ENCODE measurements at regions not wholly inside any gene's neighbourhood (a gene's known extent, or its start where the extent isn't known, plus 50 kb on each side); places are given as distances from the start of the nearest gene placed in this dataset.

DNA sequence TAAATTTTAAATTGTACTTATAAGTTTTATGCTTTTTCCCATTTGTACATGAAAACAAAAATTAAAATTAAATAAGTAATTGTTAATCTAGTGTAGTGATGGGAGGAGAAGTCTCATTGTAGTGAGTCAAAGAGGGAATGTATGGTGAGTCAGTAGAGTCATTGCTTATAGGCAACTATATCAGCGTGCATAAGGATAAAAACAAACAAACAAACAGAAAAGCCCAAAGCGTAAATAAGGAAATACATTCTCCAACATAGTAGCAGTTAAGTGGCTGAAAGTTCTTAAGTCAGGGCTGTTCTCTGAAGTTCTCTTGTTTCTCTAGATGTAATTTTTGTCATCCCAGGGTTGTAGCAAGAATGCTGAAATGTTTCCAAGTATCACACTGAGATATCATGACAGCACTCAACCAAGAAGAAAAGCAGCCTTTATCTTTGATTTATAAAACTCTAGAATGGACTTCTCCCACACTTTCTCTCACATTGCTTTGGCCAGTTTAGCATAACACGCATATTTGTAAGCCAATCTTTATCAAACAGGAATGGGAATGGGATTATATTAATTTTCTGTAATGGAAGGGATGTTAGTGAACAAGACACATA lies 184.1 kb upstream of the TP63 start:
- no peak for ATAC-seq
- intact Hi-C loops (cut with DNase I) = no loop called here
- no peak for DNase-seq (ENCODE audit: low spot score)

DNA sequence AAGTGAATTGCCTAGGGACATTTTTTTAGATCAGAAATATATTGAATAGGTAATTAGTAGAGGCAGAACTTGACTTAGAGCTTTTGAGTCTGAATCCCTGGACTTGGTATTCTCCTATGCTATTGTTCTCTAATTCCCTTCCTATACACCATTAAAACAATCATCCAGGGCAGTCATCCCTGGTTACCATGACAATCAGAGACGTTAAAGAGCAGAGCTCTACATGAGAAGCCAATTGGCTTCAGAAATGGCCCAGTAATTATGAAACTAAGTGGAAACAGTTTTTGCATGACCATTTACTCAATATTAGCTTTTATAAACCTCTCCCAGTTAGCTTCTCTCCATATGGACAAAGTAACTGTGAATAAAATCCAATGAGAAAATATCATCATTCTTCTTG lies 182.1 kb upstream of the TP63 start:
- ATAC-seq = no peak
- DNase-seq (ENCODE audit: low spot score) = no peak
- intact Hi-C loops (cut with DNase I) = no loop called here

DNA sequence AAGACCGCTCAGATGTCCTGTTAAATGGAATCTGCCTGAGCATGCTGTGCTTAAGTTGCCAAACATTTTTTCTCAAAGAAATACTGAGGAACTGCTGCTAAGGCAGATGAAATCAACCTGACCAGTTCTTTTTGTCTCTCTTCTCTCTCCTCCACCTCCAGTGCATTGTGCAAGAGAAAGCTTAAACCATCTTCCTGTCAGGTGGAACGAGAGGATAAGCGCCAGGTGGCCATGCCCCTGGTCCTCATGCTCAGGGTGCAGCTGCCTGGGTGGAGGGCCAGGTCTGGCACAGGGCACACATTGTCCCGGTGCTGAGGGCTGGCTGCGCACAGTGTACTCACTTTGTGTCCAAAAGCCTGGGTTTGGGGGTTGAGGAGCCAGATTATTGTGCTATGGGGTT lies 176.2 kb upstream of the TP63 start:
- intact Hi-C loops (cut with DNase I) = no loop called here
- ATAC-seq = no peak
- DNase-seq (ENCODE audit: low spot score) = no peak

DNA sequence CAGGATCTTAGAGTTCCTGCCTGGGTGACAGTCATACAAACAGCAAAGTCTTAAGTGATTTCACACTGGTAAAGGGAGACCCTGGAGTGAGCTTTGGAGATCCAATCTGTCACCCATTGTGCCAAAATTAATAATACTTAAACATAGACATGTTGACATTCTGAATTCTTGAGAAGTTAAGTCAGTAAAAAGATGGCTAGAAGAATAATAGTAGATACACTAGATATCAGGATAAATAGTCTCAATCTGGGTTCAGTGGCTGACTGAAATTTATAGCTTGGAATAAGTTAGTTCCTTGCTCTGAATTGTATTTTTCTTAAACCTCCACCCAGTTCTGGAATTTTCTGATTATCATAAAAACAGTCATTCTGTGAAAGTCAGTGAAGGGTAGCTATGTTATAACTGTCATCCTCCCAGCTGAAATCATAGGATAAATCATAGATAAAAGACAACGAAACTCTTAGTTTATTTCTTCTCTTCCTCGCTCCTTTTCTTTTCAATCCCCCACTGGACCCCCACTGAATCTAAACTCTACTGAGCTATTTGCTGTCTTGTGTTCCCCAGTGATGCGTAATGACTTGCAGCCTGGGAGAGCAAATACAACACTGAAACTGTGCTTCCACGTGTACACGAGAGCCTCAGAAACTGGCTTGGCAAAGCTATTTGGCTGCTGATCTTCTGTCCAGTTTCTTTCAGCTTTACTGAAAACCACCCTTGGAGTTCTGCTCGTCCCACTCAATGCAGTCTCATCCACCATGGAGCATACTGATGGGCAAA lies 175.4 kb upstream of the TP63 start:
- ATAC-seq (peak; percentile 56), DNase-seq (ENCODE audit: low spot score) (no peak)
- intact Hi-C loops (cut with DNase I) = no loop called here

DNA sequence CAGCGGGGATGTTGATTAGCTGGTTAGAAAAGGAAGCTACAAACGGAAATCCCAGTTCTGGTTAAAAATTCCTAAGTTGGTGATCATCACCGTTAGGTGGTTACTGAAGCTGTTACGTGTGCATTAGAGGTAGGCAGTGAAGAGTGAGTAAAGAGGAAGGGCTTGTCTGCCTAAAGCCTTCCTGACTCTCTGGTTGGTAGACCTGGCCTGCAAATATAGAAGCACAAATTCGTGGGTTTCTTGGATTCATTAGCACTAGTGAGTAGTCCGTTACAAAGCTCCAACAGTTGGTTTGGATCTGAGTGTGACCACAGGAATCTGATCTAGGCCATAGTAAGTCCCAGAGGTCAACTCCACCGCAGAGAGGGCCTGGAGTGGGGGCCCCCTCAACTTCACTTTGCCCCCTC lies 174.0 kb upstream of the TP63 start:
- no peak for DNase-seq (ENCODE audit: low spot score)
- intact Hi-C loops (cut with DNase I) = no loop called here
- ATAC-seq = peak; percentile 58

DNA sequence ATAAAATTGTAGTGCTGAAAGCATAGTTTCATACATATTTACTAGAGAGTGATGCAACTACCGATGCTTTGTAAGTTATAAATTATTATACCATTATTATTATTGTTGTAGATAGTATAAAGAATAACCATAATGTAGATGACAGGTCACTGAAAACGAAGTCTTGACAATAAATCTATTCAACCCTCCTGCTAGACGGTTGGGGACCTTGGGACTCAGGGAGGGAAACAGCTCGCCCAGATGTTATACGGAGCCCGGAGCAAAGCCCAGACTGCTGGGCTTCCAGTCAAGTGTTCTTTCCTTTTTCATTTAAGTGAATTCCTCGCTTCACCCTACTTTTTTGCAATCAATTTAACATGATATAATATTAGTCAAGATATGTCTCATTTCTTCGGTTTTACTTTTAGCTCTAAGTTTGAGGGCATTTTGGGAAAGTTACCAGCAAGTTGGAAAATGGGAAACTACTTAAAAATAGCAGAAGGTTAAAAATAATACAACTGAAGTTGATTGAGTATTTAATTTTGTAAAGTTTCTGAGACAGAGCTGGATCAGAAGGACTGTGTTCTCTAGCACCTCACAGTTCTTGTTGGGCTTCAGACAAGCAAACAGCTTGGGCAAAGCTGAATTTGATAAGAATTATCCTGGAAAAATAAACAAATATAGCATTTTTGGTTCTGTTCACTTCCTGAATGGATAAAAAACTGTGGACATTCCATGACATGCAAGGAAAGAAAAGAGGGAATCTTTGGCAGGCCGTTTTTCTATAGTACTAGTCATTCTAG lies 173.4 kb upstream of the TP63 start:
- DNase-seq (ENCODE audit: low spot score) (no peak), ATAC-seq (peak; percentile 66)
- intact Hi-C loops (cut with DNase I) = no loop called here

DNA sequence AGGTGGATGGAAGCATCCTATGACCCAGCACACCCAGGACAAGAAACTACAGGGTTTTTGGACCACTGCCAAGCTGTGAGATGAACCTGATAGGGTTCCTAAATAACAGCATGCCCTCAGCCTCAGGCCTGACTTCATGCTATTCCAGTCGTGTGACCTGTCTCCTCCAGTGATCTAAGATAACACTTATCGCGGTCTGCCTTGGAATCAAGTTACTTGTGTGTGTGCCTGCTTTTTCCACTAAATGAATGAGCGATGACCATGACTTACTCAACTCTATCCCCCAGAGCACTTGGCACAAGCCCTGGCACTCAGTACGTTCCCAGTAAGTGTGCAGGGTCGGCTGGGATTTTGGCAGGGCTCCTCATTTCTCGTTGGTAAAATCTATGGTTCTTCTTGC lies 172.7 kb upstream of the TP63 start:
- DNase-seq (ENCODE audit: low spot score) (no peak), ATAC-seq (no peak)
- intact Hi-C loops (cut with DNase I) = no loop called here

DNA sequence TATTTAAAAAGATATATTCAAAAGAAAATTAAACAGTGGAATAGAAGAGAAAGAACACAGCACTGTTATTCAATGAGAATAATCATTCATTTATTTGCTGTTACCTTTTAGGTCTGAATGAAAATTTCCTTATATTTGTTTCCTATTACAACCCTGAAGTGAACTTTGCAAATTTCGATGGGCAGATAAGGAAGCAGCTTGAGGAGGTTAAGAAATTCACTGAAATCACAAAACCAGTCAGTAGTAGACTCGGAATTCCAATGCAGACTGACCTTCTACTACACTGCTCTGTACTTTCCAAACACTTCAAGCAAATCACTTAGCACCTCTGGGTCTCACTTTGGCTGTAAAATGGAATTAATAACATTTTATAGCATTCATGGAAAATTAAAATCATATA lies 172.0 kb upstream of the TP63 start:
- ATAC-seq (no peak), DNase-seq (ENCODE audit: low spot score) (no peak)
- intact Hi-C loops (cut with DNase I) = no loop called here

DNA sequence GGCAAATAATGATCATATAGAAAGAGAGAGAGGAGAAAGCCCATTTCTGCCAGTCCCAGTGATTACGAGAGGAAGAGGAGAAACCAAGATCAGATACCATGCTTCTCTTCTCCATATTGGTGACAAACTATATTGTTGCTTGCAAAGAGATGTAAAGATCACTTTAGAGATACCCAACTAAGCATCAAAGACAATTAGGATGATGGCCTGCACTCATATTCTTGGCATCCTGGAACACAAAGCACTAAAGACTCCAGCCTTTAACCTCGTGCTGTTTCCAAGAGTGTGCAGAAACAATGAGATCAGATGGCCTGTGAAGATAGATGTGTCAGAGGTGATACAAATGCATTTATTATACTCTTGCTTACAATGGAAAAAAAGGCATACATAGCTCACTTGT lies 170.7 kb upstream of the TP63 start:
- intact Hi-C loops (cut with DNase I) = no loop called here
- ATAC-seq = no peak
- no peak for DNase-seq (ENCODE audit: low spot score)

DNA sequence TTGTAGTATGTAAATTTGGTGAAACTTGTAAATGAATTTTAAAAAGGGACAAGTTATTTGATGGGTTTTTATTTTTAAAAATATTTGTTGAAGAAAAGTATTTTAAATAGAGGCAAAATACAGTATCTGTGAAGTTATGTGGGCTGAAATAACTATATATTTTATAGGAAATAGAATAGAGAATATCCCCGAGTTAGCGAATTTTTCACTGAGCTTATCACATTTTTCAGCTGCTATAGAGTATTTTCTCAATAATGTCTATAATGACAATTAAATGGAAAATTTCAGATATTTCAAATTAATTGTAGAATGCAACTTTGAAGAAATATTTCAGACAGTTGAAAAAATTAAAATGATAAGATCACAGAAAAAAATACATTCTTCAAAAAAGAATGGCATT lies 166.4 kb upstream of the TP63 start:
- DNase-seq (ENCODE audit: low spot score) (no peak), ATAC-seq (no peak)
- intact Hi-C loops (cut with DNase I) = no loop called here

DNA sequence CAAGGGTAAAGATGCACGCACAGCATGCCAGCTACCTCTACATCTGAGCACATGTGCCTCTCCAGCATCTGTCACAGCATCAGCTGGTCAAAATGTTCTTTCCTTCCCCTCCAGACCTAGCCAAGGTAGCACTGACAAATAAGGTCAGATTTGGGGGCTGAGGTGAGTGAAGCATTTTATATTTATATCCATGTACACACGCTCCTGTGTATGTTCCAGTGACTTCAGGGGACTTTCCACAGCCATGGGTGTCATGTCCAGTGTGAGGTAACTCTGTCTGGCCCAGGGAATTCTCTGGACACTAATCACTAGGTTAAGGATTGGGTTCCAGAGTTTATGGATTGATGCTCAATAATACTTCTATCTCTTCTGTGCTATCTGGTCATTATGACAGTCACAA lies 165.2 kb upstream of the TP63 start:
- no peak for ATAC-seq
- intact Hi-C loops (cut with DNase I) = no loop called here
- no peak for DNase-seq (ENCODE audit: low spot score)

DNA sequence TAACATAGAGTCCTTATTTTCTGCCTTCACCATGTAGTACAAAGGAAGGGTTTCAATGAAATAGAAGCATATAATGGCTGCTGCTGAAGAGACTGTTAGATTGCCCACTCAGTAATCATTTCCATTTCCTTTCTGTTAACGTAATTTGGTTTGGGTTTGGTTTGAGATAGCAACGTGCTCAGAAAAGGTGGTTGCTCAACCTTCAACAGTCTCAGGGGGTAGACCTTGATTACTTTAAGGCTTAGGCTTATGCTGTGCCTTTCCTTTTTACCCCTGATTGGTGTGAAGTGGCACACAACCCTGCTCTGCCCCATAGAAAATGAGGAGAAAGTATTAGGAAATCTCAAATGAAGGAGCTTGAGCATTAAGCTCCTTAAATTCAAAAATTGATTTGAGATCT lies 163.7 kb upstream of the TP63 start:
- no peak for DNase-seq (ENCODE audit: low spot score)
- ATAC-seq = no peak
- intact Hi-C loops (cut with DNase I) = no loop called here

DNA sequence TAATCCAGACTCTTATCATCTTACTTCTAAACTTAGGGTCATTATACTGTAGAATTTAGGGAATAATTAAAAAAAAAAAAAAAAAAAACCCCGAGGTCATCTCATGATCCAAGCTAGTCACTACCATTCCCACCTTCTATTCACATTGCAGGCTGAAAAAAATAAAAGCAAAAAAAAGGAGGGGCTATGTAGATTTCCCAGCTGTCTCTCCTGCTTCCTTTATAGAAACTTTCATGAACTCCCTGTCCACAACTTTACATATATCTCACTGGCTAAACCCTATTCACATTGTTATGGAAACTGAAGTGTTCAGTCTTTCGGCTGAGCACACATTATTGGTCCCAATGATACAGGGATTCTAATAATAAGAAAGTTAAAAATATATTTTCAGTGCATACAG lies 156.2 kb upstream of the TP63 start:
- no peak for ATAC-seq
- intact Hi-C loops (cut with DNase I) = no loop called here
- no peak for DNase-seq (ENCODE audit: low spot score)

DNA sequence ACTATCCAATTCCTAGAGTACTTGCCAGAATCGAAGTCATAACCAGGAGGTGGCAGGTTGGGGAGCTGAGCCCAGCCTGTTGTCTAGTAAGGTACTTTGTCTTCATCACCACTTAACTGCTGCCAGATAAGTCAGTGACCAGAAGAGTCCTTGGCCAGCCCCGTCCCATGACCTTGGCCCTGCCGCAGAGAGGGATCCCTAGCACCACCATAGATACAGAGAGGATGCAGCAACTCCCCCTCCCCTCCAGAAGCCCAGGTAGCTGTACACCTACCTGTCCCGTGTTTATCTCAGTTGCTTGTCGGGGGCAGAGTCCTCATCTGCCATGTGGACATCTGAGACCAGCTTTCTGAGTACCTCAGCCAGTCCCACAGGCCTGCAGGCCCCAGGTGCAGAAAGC lies 153.6 kb upstream of the TP63 start:
- DNase-seq (ENCODE audit: low spot score) (no peak), ATAC-seq (no peak)
- intact Hi-C loops (cut with DNase I) = no loop called here

DNA sequence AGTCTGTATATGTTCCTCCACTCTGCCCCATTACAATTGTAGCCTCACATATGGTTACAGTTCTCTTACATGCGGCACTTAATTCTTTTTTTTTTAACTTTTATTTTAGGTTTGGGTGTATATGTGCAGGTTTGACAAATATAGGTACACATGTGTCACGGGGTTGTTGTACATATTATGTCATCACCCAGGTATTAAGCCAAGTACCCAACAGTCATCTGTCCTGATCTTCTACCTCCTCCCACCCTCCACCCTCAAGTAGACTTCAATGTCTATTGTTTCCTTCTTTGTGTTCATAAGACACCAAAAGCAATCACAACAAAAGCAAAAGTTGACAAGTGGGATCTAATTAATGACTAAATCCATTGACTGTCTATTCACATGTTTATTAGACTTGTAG lies 144.6 kb upstream of the TP63 start:
- no peak for ATAC-seq
- intact Hi-C loops (cut with DNase I) = no loop called here
- DNase-seq (ENCODE audit: low spot score) = no peak

DNA sequence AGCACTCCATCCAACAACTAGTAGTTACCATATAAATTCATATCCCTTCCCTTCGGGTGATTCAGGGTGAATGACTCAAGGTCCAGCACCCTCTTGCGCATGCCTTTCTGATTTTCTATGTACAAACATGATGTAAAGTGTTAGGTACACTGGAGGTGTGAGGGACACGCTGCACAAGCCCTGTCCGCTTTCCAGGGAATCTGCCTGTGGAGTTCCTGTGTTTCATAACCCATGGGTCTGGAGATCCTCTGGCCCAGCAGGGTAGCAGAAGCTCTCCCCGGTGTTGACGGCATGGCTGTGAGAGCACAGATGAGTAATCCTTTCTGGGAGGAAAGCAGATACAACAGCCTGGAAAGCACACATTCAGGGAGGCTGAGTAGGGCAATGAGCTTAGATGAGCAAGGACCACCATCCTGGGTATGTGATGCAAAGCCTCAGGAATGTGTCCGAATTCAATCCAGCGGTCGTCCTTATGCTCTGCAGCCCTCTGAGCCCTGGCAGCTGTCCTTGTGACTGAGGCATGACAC lies 142.9 kb upstream of the TP63 start:
- ATAC-seq (no peak), DNase-seq (ENCODE audit: low spot score) (no peak)
- intact Hi-C loops (cut with DNase I) = no loop called here

DNA sequence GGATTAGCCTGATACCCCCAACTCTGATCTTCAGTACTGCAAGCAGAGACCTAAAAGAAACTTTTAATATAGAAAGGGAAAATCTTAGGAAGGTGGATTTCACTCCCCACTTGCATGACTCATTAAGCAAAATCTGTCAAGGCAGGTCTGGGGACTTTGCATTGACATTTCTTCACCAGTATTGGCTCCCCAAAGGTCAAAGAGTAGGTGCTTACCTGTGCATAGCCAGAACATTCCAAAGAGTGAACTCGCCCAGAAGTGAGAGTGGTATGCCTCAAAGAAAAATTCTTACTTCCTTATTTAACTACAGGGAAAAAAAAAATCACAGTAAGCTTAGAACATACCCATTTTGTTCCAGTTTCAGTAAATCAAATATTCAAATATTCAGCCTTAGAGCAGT lies 140.9 kb upstream of the TP63 start:
- DNase-seq (ENCODE audit: low spot score) = no peak
- no peak for ATAC-seq
- intact Hi-C loops (cut with DNase I) = no loop called here

DNA sequence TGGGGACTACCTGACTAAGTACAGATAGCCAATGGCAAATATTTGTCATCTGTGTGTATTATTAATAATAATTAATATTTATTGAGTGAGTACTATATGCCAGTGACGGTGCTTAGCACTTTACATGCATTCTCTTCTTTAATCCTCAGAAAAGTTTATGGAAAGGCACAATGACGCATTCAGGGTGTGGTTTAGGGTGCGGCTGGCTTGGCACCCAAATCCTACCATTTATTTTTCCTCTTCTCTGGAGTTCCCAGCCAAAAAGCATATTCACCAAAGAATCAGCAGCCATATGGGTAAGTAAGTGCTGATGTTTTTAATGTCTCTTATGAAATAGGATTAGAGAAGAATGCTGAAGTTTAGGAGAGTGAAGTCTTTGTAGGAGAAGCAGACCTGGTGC lies 140.4 kb upstream of the TP63 start:
- intact Hi-C loops (cut with DNase I) = no loop called here

DNA sequence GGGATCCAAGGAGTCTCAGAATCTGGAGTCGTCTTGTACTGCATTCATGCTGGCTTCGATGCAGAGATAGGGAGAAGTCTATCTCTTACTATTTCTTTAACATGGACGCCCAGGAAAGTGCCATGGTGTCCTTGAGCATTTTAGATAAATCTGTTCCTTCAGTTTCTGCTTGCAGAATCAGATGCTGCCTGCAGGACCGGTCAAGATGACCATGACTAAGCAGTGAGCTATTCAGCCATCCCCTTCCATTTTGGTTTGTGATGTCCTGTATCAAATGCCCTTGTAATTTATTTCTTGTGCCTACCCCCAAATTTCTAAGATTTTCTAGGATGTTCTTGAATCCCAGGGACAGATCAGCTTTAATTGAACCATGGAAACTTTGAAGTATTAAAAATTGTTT lies 139.4 kb upstream of the TP63 start:
- ATAC-seq (no peak), DNase-seq (ENCODE audit: low spot score) (no peak)
- intact Hi-C loops (cut with DNase I) = no loop called here

More for the DNA sequence above, 140.4 kb upstream of the TP63 start:
- ATAC-seq (no peak), DNase-seq (ENCODE audit: low spot score) (no peak)

DNA sequence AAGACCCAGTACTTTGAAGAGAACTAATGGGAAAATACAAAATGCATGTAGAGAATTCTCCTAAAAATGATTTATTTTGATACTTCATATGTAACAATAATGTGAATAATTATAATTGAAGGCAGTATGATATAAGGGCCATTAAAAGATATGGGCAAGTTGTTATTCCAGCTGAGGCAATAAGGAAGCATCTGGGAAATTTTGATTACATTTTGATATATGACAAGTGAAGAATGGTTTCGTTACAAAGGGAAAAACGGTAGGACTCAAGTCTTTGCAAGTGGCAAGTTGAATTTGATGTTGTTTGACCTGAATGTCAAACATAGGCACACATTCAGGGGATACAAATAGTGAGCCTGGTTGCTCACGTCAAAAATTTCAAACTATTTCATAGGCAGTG lies 137.9 kb upstream of the TP63 start:
- ATAC-seq (no peak), DNase-seq (ENCODE audit: low spot score) (no peak)
- intact Hi-C loops (cut with DNase I) = no loop called here

All from sciatic nerve (tissue), 2 donors.